AG20443 (cell line): ENCODE measurements at regions not wholly inside any gene's neighbourhood (a gene's known extent, or its start where the extent isn't known, plus 50 kb on each side); places are given as distances from the start of the nearest gene placed in this dataset.
"Not testable (repeated sequence)": the region's sequence is repeated elsewhere in the genome, so short reads cannot be mapped to it uniquely, and the experiment has no call there.

Experiments
- DNase-seq: peaks from one replicate; pipeline ENCODE4 v3.0.0; 2012; ENCODE audit warnings: low spot score, mixed read lengths

DNA sequence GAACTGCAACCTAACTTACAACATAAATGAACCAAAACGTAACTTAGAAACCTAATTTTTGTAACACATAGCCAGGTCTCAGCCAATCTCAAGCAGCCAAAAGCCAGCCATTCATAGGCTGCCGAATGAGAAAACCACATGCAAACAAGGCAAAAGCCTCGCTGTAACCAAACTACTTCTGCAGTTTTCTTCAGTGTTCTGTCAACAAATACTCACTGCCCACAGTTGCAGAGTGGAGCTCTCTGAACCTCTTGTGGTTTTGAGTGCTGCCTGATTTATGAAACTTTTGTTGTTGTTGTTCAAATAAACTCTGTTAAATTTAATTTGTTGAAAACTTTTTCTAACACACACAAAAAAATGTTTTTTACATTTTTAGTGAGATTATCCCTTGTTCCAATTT, 251.2 kb downstream of the PAPSS1 start:
- DNase-seq: no peak

DNA sequence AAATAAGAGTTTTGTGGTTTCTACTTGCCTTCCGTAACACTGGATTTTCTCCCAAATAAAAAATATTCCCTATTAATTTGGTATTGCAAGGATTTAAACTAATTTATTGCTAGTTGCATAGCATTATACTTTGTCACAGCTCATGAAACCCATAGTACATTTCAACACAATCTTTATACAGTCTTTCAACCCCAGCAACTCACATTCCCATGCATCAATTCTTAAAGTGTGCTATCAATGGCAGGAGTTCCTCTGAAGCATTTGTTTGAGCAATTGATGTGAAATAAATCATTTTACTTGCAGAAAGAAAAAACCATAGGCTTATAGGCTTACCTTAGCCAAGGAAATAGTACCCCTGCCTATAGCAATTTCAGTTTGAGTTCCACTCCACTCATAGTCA, 251.9 kb downstream of the PAPSS1 start:
- no peak for DNase-seq

DNA sequence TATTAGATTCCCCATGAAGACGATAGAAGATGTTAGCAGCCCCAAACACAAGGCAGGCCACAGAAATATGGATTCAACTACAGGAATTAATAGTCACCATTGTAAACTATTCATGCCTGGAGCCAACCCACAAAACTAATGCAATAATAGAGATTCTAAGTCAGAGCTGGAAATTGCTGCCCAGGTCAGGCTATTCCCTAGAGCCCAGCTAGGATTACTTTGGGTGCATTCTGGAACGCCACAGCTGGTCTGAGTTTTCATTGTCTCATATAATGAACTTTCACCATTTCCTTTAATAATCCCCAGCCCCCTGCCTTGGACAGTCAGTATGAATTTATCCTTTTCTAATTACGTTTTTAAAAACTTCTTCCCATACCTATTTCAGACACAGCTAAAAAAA, 252.6 kb downstream of the PAPSS1 start:
- no peak for DNase-seq

DNA sequence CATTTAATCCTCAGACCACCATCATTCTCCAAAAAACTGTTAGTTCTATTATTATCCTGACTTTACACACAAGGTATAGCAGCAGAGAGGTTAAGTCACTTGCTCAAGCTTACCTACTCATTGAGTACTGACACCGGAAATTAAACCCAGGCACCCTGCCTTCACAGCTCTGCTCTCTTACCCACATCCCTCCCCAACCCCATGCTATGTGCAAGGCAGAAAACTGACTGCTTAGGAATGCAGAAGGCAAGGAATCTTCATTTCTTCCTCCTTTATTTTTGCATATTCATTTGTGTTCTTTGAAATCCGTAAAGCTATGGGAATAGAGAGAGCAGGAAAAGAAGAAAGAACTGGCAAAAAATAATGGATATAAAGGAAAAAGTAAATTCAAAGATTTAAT, 261.8 kb downstream of the PAPSS1 start:
- no peak for DNase-seq

DNA sequence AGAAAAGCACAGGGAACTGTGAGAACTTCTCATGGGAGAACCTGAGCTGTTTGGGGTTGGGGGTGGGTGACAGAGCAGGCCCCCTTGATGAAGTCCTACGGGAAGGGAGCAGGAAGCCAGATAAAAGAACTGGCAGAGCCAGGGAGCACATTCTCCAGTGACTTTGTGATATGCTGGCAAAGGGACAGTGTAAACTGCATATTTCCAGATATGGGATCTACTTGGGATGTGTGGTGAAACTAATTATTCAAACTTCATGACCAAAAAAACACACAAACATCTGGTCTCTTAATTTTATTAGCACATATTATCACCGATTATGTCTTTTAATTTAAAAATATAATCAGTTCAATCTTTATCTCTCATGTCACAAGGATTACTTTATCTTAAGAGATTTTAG, 266.0 kb downstream of the PAPSS1 start:
- DNase-seq: no peak

DNA sequence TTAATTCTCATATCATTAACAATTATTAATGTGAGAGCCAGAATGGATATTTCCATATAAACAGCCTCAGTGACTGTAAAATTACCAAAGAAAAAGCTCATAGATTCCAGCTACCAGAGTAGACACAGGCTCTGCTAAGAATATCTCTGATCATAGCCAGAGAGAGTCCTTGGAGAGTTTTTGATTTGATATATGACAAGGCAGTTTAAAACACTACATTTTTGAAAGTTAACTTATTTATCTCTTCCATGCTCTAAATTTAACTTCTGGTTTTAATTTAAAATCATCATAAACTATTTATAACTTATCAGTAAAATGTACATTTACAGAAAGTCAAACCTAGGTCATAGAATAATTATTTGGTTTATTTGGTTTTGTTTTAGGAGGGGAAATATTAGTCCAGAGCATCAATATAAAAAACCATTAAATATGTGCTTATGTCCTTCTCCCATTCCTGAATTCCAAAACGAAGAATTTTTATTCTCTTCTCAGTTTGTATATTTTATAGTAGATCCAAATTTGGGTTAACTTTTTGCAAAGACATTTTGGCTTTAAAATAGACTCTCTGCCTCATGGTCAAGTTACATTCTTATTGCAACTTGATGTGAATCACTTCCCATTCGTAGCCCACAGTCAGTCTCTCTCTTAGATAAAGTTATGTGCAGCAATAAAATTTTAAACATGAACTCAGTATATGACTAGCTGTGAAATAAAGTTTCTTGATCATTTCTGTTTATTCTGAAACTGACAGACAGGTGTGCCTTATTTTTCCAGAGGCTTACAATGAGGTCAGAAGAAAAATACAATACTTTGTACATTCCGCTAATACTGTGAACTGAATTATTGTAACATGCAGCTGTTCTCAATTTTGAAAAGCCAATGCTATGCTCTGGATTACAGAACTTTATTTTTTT, 267.1 kb downstream of the PAPSS1 start:
- DNase-seq: no peak

DNA sequence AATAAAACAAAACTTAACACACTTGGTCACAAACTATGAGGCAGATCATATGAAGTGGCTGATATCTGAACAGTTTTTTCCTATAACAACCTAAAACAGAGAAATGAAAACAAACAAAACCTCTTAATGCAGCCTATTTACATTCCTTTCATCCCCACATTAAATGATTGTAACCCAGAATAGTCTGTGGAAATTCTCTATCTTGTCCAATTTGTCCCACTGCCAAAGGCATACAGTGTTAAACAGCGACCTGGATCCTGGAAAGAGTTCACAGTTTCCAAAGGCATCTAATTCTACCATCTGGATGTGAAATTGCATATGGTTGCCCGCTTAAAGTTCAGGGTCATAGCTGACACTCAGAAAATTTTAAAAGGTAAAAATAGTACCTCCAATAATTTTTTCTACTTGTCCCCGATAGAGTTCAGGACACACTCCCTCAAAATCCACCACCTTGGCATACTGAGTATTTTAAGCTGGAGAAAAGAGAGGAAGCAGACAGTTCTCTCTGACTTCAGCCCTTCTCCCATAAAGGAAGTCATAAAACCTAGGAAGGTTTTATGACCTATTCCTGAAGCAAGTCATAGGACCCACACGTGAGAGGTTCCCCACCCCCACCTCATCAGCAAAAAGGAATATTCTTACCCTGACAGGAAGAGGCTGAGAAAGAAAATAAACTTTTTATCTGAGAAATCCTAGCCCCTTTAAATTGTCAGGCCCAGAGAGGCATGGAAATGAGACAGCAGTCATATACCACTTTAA, 270.2 kb downstream of the PAPSS1 start:
- DNase-seq: no peak

DNA sequence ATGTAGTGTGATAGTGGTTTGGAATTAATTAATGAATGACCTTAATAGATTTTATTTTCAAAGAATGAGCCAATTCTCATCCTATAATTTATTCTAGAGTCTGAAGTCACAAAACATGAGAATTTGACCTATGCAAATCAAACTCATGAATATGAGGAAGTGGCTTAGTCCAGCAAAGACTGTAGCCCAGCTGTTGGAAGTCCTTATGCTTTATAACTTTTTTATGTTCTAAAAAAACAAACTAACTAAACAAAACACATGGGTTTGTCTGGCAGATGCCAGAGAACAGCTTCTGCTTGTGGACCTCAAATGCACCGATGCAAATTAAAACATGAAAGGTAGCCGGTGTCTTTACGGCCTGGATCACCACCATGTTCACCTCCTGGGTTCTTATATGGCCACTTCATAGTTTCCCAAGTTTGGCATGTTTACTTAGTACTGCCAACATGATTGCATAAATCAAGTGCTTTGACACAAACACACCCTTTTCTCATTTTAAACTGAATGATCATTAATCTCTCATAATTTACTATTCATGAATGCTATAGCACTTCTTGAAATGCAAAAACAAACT, 277.4 kb downstream of the PAPSS1 start:
- no peak for DNase-seq

DNA sequence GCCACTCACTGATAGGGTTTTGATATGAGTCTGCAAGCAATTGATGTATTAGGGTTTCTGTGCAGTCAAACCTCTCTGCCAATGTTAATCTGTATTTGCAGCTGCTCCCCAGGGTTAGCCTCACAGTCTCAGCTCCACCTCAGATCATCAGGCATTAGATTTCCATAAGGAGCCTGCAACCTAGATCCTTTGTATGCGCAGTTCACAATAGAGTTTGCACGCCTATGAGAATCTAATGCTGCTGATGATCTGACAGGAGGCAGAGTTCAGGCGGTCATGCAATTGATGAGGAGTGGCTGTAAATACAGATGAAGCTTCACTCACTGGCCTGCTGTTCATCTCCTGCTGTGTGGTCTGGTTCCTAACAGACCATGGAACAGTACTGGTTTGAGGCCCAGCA, 280.6 kb downstream of the PAPSS1 start:
- no peak for DNase-seq

DNA sequence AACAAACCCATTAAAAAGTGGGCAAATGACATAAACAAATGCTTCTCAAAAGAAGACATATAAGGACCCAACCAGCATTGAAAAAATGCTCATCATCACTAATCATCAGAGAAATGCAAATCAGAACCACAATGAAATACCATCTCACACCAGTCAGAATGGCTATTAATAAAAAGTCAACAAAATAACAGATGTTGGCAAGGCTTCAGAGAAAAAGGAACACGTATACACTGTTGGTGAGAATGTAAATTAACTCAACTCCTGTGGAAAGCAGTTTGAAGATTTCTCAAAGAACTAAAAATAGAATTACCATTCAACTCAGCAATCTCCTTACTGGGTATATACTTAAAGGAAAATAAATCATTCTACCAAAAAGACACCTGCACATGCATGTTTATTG, 283.6 kb downstream of the PAPSS1 start:
- DNase-seq: not testable (repeated sequence)

DNA sequence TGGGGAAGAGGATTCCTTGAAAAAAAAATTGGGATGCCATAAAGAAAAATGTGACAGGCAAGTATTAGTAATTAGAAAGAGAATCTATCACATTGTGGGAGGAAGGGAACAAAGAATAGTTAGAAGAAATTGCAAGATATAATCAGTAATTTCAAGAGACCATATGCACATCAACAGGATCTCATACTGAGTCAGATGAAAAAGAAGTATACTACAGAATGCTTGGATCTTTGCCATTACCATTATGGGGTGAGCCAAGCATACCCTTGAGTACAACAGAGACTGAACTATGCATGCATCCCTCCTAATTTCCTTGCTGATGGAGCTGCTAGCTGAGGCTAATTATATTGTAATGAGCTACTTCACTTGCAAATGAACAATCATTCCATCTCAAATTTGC, 287.6 kb downstream of the PAPSS1 start:
- DNase-seq: no peak

DNA sequence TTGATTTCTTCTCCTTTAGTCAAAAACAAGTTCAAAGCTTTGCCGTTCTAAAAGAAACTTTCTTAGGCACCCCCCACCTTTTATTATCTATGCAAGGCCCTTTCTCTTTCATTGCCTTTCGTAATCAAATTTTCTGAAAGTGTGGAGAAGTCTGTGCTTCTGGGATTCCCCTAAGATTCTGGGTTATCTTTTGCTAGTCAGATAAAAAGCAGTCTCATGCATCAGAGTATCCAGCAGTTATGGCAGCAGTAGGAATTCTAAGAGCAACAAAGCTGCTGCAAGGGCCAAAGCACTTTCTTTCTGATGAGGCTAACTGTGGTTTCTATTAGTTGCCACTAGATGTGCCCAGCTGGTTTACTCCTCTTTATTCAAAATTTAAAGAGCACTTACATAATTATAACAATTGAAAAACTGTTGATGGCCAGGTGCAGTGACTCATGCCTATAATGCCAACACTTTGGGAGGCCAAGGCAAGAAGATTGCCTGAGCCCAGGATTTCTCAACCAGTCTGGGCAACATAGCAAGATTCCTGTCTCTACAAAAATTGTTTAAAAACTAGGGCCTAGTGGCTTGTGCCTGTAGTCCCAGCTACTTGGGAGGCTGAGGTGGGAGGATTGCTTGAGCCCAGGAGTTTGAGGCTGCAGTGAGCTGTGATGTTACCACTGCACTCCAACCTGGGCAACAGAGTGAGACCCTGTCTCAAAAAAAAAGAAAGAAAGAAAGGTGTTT, 296.2 kb downstream of the PAPSS1 start:
- peak; percentile 20 for DNase-seq

DNA sequence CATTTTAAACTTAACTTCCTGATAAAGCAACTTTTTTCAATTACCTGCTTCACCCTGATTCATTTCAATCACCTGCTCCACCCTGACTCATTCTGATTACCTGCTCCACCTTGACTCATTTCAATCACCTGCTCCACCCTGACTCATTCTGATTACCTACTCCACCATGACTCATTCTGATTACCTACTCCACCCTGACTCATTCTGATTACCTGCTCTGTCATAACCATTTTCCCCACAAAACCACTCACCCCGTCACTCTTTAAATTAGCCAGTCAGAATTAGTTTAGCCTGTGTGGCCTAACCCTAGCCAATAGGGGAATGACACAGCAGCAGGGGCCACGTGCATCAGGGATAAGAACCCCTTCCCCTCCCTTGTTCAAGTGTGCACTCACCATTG, 300.5 kb downstream of the PAPSS1 start:
- not testable (repeated sequence) for DNase-seq

DNA sequence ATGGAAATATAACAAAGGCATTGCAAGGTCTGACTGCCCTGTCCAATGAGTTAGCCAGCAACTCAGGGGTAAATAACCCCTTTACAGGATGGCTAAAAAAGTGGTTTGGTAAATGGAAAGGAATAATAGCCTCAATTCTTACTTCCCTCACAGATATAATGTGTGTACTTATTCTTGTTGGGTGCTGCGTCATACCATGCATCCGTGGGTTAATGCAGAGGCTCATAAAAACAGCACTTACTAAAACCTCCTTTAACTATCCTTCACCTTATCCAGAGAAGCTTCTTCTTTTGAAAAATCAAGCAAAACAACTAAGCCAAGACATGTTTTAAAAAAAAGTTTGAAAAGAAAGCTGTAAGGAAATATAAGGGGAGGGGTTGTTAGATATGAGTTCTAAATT, 301.0 kb downstream of the PAPSS1 start:
- no peak for DNase-seq

DNA sequence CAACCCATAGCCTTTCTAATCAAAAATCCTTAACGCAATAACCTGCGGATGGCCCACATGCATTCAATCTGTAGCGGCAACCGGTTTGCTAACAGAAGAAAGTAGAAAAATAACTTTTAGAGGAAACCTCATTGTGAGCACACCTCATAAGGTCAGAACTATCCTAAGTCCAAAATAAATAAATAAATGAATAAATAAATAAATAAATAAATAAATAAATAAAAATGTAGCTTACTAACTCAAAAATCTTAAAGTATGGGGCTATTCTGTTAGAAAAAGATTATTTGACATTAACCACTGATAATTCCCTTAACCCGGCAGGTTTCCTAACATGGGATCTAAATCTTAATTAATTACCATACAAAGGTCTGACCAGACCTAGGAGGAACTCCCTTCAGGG, 304.5 kb downstream of the PAPSS1 start:
- DNase-seq: not testable (repeated sequence)

DNA sequence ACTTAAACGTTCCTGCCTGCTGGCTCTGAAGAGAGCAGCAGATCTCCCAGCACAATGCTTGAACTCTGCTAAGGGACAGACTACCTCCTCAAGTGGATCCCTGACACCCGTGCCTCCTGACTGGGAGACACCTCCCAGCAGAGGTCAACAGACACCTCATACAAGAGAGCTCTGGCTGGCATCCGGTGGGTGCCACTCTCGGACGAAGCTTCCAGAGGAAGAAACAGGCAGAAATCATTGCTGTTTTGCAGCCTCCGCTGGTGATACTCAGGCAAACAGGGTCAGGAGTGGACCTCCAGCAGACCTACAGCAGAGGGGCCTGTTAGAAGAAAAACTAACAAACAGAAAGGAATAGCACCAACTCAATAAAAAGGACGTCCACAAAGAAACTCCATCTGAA, 310.2 kb downstream of the PAPSS1 start:
- not testable (repeated sequence) for DNase-seq

DNA sequence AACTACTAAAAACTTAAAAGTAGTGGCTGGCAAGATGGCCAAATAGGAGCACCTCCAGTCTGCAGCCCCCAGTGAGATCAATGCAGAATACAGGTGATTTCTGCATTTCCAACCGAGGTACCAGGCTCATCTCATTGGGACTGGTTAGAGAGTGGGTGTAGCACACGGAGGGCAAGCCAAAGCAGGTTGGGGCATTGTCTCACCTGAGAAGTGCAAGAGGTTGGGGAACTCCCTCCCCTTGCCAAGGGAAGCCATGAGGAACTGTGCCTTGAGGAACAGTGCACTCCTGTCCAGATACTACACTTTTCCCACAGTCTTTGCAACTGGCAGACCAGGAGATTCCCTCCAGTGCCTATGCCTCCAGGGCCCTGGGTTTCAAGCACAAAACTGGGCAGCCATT, 311.1 kb downstream of the PAPSS1 start:
- no peak for DNase-seq

DNA sequence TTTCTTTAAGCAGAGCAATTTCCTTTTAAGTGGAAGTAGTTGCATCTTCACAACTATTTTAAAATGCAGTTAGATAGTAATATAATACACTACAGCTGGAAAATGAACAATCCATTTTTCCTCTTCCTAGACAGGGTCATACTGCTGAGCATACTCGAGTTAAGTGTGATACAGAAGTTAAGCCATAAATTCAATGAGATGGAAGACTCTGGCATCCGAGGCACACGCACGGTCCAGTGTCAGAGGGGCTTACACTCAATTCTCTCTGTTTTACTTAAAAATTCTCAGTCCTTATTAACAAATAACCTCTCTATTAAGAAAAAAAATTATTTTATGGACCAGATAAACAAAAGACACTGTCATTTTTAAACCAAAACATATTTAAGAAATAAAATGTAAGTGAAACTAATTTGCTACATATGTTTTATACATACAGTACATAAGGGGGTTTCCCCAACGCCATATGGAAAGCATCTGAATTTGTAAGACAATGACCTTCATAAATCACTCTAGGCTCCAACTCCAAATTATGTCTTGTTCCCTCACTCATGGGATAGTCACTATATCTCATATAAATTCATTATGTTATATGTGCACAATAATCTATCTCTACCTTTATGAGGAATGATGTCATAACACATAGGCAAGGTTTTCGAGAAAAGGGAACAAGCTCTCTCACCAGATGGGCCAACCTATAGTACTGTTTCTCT, 315.3 kb downstream of the PAPSS1 start:
- no peak for DNase-seq

DNA sequence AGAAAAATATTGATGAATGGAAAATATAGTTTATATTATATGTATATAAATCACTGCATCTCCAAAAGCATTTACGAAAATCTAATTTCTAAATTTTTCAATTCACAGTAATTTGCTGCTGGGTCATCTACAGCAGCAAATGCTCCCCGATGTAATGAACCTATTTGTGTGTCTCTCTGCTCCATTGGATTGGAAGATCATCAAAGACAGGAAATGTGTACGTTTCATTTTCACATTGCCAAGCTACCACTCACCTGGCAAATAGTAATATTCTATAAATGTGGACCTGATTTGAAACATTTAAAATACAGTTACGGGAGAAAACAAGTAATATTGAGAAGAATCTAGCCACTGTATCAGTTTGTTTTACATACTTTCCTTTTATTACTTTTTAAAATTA, 317.7 kb downstream of the PAPSS1 start:
- DNase-seq: no peak

DNA sequence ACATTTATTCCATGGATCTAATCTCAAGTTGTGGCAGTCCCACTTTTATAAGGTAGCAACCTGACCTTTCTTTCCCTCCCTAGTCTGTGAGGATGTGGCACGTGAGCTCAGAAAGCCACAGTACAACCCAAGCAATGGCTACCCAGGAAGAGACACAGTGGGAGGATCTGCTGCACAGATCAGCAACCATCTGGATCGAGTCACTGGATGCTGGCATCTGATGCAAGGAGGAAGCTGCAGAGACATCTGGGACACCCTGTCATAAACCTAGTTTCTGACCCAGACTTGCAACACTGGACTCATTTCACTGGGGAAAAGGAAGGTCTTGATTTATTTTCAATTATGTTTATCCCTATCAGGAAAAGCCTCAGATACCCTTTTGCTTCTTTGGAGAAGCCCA, 327.1 kb downstream of the PAPSS1 start:
- peak; percentile 63 for DNase-seq

DNA sequence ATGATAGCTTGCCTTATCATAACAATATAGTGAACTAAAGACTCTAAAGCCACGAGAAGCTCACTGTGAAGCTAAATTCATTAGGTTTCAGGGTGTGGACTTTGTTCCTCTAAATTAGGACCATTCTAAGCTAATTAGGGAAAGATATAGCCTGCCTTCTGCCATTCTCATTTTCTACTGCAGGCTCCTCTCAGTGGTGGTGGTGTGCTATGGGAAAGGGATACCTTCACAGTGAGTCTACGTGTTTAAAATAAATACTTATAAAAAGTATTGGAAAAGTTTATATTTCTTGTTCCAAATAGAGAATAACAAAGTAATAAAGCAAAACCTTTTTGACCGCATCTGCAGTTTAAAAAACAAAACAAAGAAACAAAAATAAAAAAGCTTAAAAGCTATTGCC, 327.7 kb downstream of the PAPSS1 start:
- no peak for DNase-seq

DNA sequence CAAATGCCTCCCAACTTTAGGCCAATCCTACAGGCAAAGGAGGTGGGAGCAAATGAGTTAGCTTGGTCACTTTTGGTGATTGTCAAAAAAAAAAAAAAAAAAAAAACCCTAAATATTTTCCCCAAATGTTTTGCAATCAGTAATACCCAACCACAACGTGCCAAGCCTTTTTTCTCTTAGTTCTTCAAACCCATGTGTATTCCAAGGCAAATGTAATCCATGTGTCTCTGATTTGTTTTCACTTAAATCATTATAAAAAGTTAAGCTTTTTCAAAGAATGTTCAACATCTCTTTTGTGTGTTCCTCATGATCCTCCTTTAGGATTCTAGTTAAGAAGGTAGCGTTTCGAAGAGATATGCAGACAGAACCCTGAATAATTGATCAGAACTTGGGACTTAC, 328.4 kb downstream of the PAPSS1 start:
- peak; percentile 37 for DNase-seq
